H1 (cell line): ENCODE measurements at regions not wholly inside any gene's neighbourhood (a gene's known extent, or its start where the extent isn't known, plus 50 kb on each side); places are given as distances from the start of the nearest gene placed in this dataset.

ENCODE experiments used
- JUND ChIP-seq: IDR thresholded peaks from 2 replicates; pipeline ENCODE4 v1.6.1; 2011; ENCODE audit warnings: mild to moderate bottlenecking, improper control_type of control experiment, low read length
- TF ChIP-seq, protein P1 (sequence below): IDR thresholded peaks from 2 replicates; pipeline ENCODE4 v1.6.1; 2012; ENCODE audit warnings: low read length, inconsistent platforms
- TF ChIP-seq, protein P2 (sequence below): IDR thresholded peaks from 2 replicates; pipeline ENCODE4 v1.6.1; 2011; ENCODE audit warnings: low read depth, mild to moderate bottlenecking, low read length; ENCODE audit not compliant: insufficient read depth

DNA sequence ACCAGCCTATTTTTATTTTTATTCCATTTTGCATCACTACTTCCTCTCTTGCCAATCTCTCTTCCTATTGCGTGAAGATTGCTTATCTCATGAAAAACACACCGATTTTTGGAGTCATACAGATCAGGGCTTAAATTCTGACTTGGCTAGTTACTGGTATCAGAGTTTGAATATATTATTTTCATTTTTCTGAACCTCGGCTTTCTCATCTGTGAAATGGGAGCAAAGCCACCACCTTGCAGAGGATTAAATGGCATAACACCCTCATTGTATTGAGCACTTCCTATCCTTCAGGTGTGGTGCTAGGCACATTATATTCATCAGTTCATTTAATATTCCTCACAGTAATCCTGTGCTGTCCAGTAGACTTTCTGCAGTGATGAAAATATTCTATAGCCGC, 208.8 kb downstream of the HAPSTR1 start (continued):
- TF ChIP-seq, protein P1, sequence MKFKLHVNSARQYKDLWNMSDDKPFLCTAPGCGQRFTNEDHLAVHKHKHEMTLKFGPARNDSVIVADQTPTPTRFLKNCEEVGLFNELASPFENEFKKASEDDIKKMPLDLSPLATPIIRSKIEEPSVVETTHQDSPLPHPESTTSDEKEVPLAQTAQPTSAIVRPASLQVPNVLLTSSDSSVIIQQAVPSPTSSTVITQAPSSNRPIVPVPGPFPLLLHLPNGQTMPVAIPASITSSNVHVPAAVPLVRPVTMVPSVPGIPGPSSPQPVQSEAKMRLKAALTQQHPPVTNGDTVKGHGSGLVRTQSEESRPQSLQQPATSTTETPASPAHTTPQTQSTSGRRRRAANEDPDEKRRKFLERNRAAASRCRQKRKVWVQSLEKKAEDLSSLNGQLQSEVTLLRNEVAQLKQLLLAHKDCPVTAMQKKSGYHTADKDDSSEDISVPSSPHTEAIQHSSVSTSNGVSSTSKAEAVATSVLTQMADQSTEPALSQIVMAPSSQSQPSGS = no peak
- TF ChIP-seq JUND = no peak
- TF ChIP-seq, protein P2, sequence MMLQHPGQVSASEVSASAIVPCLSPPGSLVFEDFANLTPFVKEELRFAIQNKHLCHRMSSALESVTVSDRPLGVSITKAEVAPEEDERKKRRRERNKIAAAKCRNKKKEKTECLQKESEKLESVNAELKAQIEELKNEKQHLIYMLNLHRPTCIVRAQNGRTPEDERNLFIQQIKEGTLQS = no peak
